Mesenchymal stem cell (in vitro differentiated cells and primary cell): ENCODE measurements at regions not wholly inside any gene's neighbourhood (a gene's known extent, or its start where the extent isn't known, plus 50 kb on each side); places are given as distances from the start of the nearest gene placed in this dataset.

ENCODE experiments used
- DNase-seq: peaks from one replicate; pipeline ENCODE4 v3.0.0-alpha.2; 2013
- H2AFZ ChIP-seq: one replicate; pipeline ENCODE4 v1.6.1; 2013; ENCODE audit warnings: low read depth, mild to moderate bottlenecking, control low read depth, inconsistent platforms, low read length, moderate library complexity
- H2AK5ac ChIP-seq: 2 replicates; pipeline ENCODE4 v1.6.1; 2013; ENCODE audit warnings: low read length, moderate library complexity, mild to moderate bottlenecking, inconsistent platforms; ENCODE audit not compliant: severe bottlenecking
- H2BK120ac ChIP-seq: one replicate; pipeline ENCODE4 v1.6.1; 2013; ENCODE audit warnings: low read depth, mild to moderate bottlenecking, inconsistent platforms, low read length, moderate library complexity
- H2BK12ac ChIP-seq, 2 experiments: one replicate each; pipeline ENCODE4 v1.6.1; 2013; ENCODE audit warnings: inconsistent platforms in 2 of 2, low read length in 2 of 2, mild to moderate bottlenecking in 2 of 2, moderate library complexity in 2 of 2, control low read depth in 1 of 2
- H2BK15ac ChIP-seq: one replicate; pipeline ENCODE4 v1.6.1; 2013; ENCODE audit warnings: mild to moderate bottlenecking, low read depth, inconsistent platforms; ENCODE audit not compliant: poor library complexity, severe bottlenecking
- H2BK5ac ChIP-seq: 2 replicates; pipeline ENCODE4 v1.6.1; 2013; ENCODE audit warnings: low read depth, mild to moderate bottlenecking, low read length, control low read depth, inconsistent platforms; ENCODE audit not compliant: poor library complexity, severe bottlenecking
- H3K14ac ChIP-seq, 2 experiments: one replicate each; pipeline ENCODE4 v1.6.1; 2013; ENCODE audit warnings: inconsistent platforms in 2 of 2, low read length in 2 of 2, control low read depth in 1 of 2, mild to moderate bottlenecking in 1 of 2, moderate library complexity in 1 of 2
- H3K18ac ChIP-seq, 2 experiments: one replicate each; pipeline ENCODE4 v1.6.1; 2013; ENCODE audit warnings: inconsistent platforms in 2 of 2, low read length in 2 of 2, control low read depth in 1 of 2, low read depth in 1 of 2, mild to moderate bottlenecking in 1 of 2
- H3K23ac ChIP-seq, 2 experiments: one replicate each; pipeline ENCODE4 v1.6.1; 2013; ENCODE audit warnings: inconsistent platforms in 2 of 2, low read length in 2 of 2, mild to moderate bottlenecking in 2 of 2, moderate library complexity in 2 of 2, control low read depth in 1 of 2
- H3K27ac ChIP-seq: 2 replicates; pipeline ENCODE4 v1.5.1; 2013; ENCODE audit warnings: mild to moderate bottlenecking, moderate library complexity, low read length, control low read depth, inconsistent platforms; ENCODE audit not compliant: poor library complexity, severe bottlenecking
- H3K27me3 ChIP-seq, 2 experiments: 2 replicates each; pipeline versions ENCODE4 v1.6.1 to v1.7.0; 2013; ENCODE audit warnings: low read length in 2 of 2, mild to moderate bottlenecking in 2 of 2, moderate library complexity in 2 of 2, control low read depth in 1 of 2, inconsistent platforms in 1 of 2; ENCODE audit not compliant: control insufficient read depth in 1 of 2, insufficient read depth in 1 of 2
- H3K36me3 ChIP-seq, 2 experiments: 2 replicates each; pipeline versions ENCODE4 v1.6.1 to v1.7.0; 2013; ENCODE audit warnings: low read length in 2 of 2, control low read depth in 1 of 2, inconsistent platforms in 1 of 2, low read depth in 1 of 2, mild to moderate bottlenecking in 1 of 2; ENCODE audit not compliant: insufficient read depth in 2 of 2, control insufficient read depth in 1 of 2
- H3K4ac ChIP-seq, 2 experiments: one replicate each; pipeline ENCODE4 v1.6.1; 2013; ENCODE audit warnings: inconsistent platforms in 2 of 2, low read length in 2 of 2, mild to moderate bottlenecking in 2 of 2, moderate library complexity in 2 of 2, control low read depth in 1 of 2, low read depth in 1 of 2
- H3K4me1 ChIP-seq: 2 replicates; pipeline ENCODE4 v1.6.1; 2013; ENCODE audit warnings: low read depth, low read length, control low read depth; ENCODE audit not compliant: control insufficient read depth, insufficient read depth
- H3K4me2 ChIP-seq: 2 replicates; pipeline ENCODE4 v1.6.1; 2013; ENCODE audit warnings: low read length, mild to moderate bottlenecking, inconsistent platforms; ENCODE audit not compliant: poor library complexity, severe bottlenecking
- H3K4me3 ChIP-seq, 2 experiments: 2 replicates each; pipeline versions ENCODE4 v1.5.1 to v1.7.0; 2013; ENCODE audit warnings: low read length in 2 of 2, mild to moderate bottlenecking in 2 of 2, control low read depth in 1 of 2, low read depth in 1 of 2; ENCODE audit not compliant: insufficient read depth in 1 of 2
- H3K79me1 ChIP-seq: replicated peaks from 2 replicates; pipeline ENCODE4 v1.6.1; 2013; ENCODE audit warnings: mild to moderate bottlenecking, control low read depth, low read length, inconsistent platforms; ENCODE audit not compliant: poor library complexity, severe bottlenecking
- H3K9ac ChIP-seq: 2 replicates; pipeline ENCODE4 v1.7.0; 2013; ENCODE audit warnings: mild to moderate bottlenecking, low read length, moderate library complexity
- H3K9me3 ChIP-seq: 2 replicates; pipeline ENCODE4 v1.7.0; 2013; ENCODE audit warnings: mild to moderate bottlenecking, low read length; ENCODE audit not compliant: control insufficient read depth
- H4K8ac ChIP-seq: one replicate; pipeline ENCODE4 v1.6.1; 2013; ENCODE audit warnings: inconsistent platforms, mild to moderate bottlenecking, low read length, moderate library complexity
- H4K91ac ChIP-seq: one replicate; pipeline ENCODE4 v1.6.1; 2013; ENCODE audit warnings: mild to moderate bottlenecking, low read length, inconsistent platforms
- WGBS: methylation state at CpG from one replicate; pipeline ENCODE4 v1.1.7; 2013; ENCODE audit warnings: mixed read lengths; 5-methylcytosine and 5-hydroxymethylcytosine counted together

DNA sequence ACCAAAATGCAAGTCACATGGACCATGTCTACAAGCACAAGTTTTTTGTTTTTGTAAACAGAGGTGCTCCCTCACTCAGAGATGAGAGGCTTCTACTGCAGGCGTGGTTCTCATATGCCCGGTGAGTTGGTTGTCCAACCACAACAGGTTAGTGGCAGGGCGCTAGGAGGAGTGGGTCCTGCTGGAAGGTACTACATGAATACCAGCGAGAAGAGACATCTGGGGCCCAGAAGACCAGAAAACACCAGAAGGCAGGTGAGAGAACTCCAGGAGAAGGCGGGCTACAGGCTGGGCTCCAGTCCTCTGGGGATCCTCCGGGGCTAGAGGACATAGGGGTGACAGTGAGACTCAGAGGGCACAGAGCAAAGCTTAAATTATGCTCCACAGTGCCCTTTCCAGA is 366.5 kb downstream of the MATN1 start:
- H2BK12ac ChIP-seq: no peak overlapping the region
- H3K18ac ChIP-seq: no peak overlapping the region
- H4K91ac ChIP-seq: no peak overlapping the region
- no peak overlapping the region for H3K27ac ChIP-seq
- peaks cover 4 to 29% of the 10 kb centered on the region in 2 experiments for H3K27me3 ChIP-seq
- DNase-seq: no peak
- no peaks in the 10 kb centered on the region for H3K9me3 ChIP-seq
- H3K4me3 ChIP-seq: no peak overlapping the region
- no peak overlapping the region for H3K14ac ChIP-seq
- no peak overlapping the region for H2AK5ac ChIP-seq
- no peaks in the 10 kb centered on the region for H3K4me1 ChIP-seq
- H2BK5ac ChIP-seq: no peak overlapping the region
- H2BK15ac ChIP-seq: no peak overlapping the region
- H3K79me1 ChIP-seq: no peaks in the 10 kb centered on the region
- H2AFZ ChIP-seq: no peak overlapping the region
- H3K23ac ChIP-seq: no peak overlapping the region
- no peaks in the 10 kb centered on the region for H3K36me3 ChIP-seq
- no peak overlapping the region for H3K4ac ChIP-seq
- 76% methylated on average over 6 of the region's 6 CpGs for WGBS
- no peak overlapping the region for H4K8ac ChIP-seq
- no peak overlapping the region for H3K4me2 ChIP-seq
- no peak overlapping the region for H2BK120ac ChIP-seq
- no peak overlapping the region for H3K9ac ChIP-seq

DNA sequence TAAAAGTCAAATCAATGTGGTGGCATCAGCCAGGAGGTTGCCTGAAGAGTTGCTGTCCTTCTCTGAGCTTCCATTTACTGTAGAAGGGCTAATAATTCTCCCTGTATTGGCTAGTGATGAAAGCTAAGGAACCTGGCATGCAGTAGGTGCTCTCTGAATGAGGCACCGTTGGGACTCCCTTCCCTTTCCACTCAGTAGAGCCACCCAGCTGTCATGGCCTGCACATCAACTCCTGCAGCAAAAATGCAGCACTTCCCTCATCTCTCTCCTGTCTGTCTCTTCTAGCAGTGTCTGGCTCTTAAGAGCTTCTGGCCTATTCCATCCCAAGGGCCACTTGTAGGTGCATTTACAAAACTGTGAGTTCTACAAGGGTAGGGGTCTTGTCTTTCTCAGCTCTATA is 369.0 kb downstream of the MATN1 start:
- H3K4ac ChIP-seq: no peak overlapping the region
- H3K4me3 ChIP-seq: no peak overlapping the region
- DNase-seq: no peak
- no peaks in the 10 kb centered on the region for H3K4me1 ChIP-seq
- no peak overlapping the region for H2BK15ac ChIP-seq
- no peak overlapping the region for H3K4me2 ChIP-seq
- H3K36me3 ChIP-seq: no peaks in the 10 kb centered on the region
- 0% methylated on average over 1 of the region's 1 CpG for WGBS
- no peak overlapping the region for H2BK12ac ChIP-seq
- H3K27me3 ChIP-seq: peaks cover 4 to 16% of the 10 kb centered on the region in 2 experiments
- H2AFZ ChIP-seq: no peak overlapping the region
- no peak overlapping the region for H3K23ac ChIP-seq
- no peak overlapping the region for H3K9ac ChIP-seq
- H4K91ac ChIP-seq: no peak overlapping the region
- H2BK5ac ChIP-seq: no peak overlapping the region
- H3K27ac ChIP-seq: no peak overlapping the region
- H3K9me3 ChIP-seq: no peaks in the 10 kb centered on the region
- no peak overlapping the region for H3K14ac ChIP-seq
- H2BK120ac ChIP-seq: no peak overlapping the region
- no peak overlapping the region for H2AK5ac ChIP-seq
- no peaks in the 10 kb centered on the region for H3K79me1 ChIP-seq
- no peak overlapping the region for H4K8ac ChIP-seq
- no peak overlapping the region for H3K18ac ChIP-seq

DNA sequence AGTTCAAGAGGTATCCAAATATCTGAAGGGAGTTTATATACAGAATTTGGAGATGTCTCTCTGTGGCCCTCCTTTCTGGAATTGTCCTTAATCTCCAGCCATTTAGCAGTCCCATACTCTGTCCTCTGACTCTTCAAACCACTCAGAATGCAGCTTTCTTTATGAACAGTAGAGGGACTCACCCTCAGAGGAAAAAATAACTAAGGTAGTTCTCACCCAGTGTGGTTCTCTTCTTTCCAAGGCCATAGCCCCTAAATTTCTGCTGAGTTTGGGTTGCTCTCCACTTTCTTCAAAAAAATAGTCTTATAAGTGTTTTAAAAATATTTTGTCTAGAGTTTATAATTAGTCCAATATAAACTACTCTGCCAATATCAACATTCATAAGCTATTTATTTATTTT is 369.7 kb downstream of the MATN1 start:
- Histone ChIP-seq H2AFZ (no peak overlapping the region), H3K9ac (no peak overlapping the region), H3K27ac (no peak overlapping the region), H2AK5ac (no peak overlapping the region), H3K4me1 (no peaks in the 10 kb centered on the region), H3K36me3 (no peaks in the 10 kb centered on the region), H3K18ac (no peak overlapping the region), H3K14ac (no peak overlapping the region), H3K79me1 (no peaks in the 10 kb centered on the region), H2BK12ac (no peak overlapping the region), H3K4ac (no peak overlapping the region), H2BK120ac (no peak overlapping the region), H3K4me3 (no peak overlapping the region), H3K27me3 (peaks cover 4 to 8% of the 10 kb centered on the region in 2 experiments), H3K23ac (no peak overlapping the region), H4K91ac (no peak overlapping the region), H2BK15ac (no peak overlapping the region), H3K4me2 (no peak overlapping the region), H3K9me3 (no peaks in the 10 kb centered on the region), H2BK5ac (no peak overlapping the region), H4K8ac (no peak overlapping the region)
- DNase-seq: no peak

DNA sequence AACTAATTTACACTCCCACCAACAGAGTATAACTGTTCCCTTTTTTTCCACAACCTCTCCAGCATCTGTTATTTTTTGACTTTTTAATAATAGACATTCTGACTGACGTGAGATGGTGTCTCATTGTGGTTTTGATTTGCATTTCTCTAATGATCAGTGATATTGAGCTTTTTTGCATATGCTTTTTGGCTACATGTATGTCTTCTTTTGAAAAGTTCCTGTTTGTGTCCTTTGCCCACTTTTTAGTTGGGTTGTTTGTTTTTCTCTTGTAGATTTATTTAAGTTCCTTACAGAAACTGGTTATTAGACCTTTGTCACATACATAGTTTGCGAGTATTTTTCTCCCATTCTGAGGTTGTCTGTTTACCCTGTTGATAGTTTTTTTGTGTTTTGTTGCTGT is 375.2 kb downstream of the MATN1 start:
- Histone ChIP-seq H3K36me3 (no peaks in the 10 kb centered on the region), H2BK5ac (no peak overlapping the region), H3K18ac (no peak overlapping the region), H2BK12ac (no peak overlapping the region), H4K91ac (no peak overlapping the region), H3K9ac (no peak overlapping the region), H3K4me3 (no peak overlapping the region), H3K4me2 (no peak overlapping the region), H3K27ac (no peak overlapping the region), H3K27me3 (peaks cover 0 to 26% of the 10 kb centered on the region in 2 experiments), H3K9me3 (no peaks in the 10 kb centered on the region), H2AK5ac (no peak overlapping the region), H3K79me1 (no peaks in the 10 kb centered on the region), H3K14ac (no peak overlapping the region), H2BK120ac (no peak overlapping the region), H2AFZ (no peak overlapping the region), H3K4ac (no peak overlapping the region), H2BK15ac (no peak overlapping the region), H3K4me1 (no peaks in the 10 kb centered on the region), H4K8ac (no peak overlapping the region), H3K23ac (no peak overlapping the region)
- DNase-seq: no peak
- WGBS: 69% methylated on average over 2 of the region's 2 CpGs
